Panc1 (cell line): ENCODE measurements at regions not wholly inside any gene's neighbourhood (a gene's known extent, or its start where the extent isn't known, plus 50 kb on each side); places are given as distances from the start of the nearest gene placed in this dataset.

ENCODE experiments used
- POLR2AphosphoS5 ChIP-seq: IDR thresholded peaks from 2 replicates; pipeline ENCODE4 v1.6.1; 2012; ENCODE audit warnings: mild to moderate bottlenecking, low read depth, low read length, moderate library complexity
- SIN3A ChIP-seq: IDR thresholded peaks from 2 replicates; pipeline ENCODE4 v1.6.1; 2012; ENCODE audit warnings: low read depth, mild to moderate bottlenecking, low read length, moderate library complexity, borderline replicate concordance; ENCODE audit not compliant: insufficient read depth
- TF ChIP-seq, protein P1 (sequence below): fragments of 450-650 bp; IDR thresholded peaks from 2 replicates; pipeline ENCODE4 v1.5.1; 2017; ENCODE audit warnings: mild to moderate bottlenecking
- TF ChIP-seq, protein P2 (sequence below), 2 experiments: IDR thresholded peaks; 2 replicates each; pipeline ENCODE4 v1.6.1; 2011 to 2012; ENCODE audit warnings: low read depth in 2 of 2, control low read depth in 1 of 2, low read length in 1 of 2, mild to moderate bottlenecking in 1 of 2, moderate library complexity in 1 of 2; ENCODE audit not compliant: insufficient read depth in 1 of 2

- TF ChIP-seq, protein P1, sequence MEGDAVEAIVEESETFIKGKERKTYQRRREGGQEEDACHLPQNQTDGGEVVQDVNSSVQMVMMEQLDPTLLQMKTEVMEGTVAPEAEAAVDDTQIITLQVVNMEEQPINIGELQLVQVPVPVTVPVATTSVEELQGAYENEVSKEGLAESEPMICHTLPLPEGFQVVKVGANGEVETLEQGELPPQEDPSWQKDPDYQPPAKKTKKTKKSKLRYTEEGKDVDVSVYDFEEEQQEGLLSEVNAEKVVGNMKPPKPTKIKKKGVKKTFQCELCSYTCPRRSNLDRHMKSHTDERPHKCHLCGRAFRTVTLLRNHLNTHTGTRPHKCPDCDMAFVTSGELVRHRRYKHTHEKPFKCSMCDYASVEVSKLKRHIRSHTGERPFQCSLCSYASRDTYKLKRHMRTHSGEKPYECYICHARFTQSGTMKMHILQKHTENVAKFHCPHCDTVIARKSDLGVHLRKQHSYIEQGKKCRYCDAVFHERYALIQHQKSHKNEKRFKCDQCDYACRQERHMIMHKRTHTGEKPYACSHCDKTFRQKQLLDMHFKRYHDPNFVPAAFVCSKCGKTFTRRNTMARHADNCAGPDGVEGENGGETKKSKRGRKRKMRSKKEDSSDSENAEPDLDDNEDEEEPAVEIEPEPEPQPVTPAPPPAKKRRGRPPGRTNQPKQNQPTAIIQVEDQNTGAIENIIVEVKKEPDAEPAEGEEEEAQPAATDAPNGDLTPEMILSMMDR = no peak
- TF ChIP-seq, protein P2, sequence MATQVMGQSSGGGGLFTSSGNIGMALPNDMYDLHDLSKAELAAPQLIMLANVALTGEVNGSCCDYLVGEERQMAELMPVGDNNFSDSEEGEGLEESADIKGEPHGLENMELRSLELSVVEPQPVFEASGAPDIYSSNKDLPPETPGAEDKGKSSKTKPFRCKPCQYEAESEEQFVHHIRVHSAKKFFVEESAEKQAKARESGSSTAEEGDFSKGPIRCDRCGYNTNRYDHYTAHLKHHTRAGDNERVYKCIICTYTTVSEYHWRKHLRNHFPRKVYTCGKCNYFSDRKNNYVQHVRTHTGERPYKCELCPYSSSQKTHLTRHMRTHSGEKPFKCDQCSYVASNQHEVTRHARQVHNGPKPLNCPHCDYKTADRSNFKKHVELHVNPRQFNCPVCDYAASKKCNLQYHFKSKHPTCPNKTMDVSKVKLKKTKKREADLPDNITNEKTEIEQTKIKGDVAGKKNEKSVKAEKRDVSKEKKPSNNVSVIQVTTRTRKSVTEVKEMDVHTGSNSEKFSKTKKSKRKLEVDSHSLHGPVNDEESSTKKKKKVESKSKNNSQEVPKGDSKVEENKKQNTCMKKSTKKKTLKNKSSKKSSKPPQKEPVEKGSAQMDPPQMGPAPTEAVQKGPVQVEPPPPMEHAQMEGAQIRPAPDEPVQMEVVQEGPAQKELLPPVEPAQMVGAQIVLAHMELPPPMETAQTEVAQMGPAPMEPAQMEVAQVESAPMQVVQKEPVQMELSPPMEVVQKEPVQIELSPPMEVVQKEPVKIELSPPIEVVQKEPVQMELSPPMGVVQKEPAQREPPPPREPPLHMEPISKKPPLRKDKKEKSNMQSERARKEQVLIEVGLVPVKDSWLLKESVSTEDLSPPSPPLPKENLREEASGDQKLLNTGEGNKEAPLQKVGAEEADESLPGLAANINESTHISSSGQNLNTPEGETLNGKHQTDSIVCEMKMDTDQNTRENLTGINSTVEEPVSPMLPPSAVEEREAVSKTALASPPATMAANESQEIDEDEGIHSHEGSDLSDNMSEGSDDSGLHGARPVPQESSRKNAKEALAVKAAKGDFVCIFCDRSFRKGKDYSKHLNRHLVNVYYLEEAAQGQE (IDR thresholded peaks at IDR 0.05; ENCODE audit: insufficient read depth in 1 of 2, low read depth in 2 of 2, low read length in 1 of 2) = no peak
- TF ChIP-seq POLR2AphosphoS5 (no peak), SIN3A (no peak)
These were observed 219.3 kb downstream of the ZEB2 start for GRCh38 chr2:144300632-144301031.
